ENCODE measurements at regions not wholly inside any gene's neighbourhood (a gene's known extent, or its start where the extent isn't known, plus 50 kb on each side); places are given as distances from the start of the nearest gene placed in this dataset.

GRCh38 chr17:33404070-33404819 is 111.2 kb upstream of the ASIC2 start:
- no peak for DNase-seq

- DNase-seq, result no peak
Measured at GRCh38 chr17:33416131-33416530, 123.0 kb upstream of the ASIC2 start.

GRCh38 chr17:33421933-33422332 is 128.8 kb upstream of the ASIC2 start:
- no peak for DNase-seq

DNA sequence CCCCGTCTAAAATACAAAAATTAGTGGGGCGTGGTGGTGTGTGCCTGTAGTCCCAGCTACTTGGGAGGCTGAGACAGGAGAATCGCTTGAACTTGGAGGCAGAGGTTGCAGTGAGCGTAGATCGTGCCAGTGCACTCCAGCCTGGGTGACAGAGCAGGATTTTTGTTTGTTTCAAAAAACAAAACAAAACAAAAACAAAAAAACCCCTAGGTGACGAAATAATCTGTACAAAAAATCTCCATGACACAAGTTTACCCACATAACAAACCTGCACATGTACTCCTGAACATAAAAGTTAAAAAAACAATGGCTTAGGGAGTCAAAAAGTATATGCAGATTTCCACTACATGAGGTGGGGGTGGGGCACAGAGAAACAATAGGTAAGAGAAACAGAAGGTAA is 140.5 kb upstream of the ASIC2 start:
- DNase-seq, result no peak

DNA sequence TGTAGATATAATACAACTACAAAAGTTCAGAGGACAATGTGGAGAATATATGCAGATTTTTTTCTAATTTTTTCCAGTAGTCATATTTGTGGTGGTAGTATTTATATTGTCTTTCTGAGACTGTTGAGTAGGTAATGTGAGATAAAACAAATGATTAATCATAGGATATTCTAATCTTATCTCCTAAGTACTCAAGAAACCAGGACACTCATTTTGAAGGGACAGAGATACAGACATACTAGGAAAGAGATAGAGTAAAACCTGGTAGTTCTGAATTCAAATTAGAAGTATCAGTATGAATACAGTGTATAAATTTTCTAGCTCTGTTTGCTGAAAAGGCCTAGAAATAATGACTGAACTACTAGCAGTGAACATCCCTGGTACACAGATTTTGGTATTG is 141.7 kb upstream of the ASIC2 start:
- DNase-seq, result no peak

DNA sequence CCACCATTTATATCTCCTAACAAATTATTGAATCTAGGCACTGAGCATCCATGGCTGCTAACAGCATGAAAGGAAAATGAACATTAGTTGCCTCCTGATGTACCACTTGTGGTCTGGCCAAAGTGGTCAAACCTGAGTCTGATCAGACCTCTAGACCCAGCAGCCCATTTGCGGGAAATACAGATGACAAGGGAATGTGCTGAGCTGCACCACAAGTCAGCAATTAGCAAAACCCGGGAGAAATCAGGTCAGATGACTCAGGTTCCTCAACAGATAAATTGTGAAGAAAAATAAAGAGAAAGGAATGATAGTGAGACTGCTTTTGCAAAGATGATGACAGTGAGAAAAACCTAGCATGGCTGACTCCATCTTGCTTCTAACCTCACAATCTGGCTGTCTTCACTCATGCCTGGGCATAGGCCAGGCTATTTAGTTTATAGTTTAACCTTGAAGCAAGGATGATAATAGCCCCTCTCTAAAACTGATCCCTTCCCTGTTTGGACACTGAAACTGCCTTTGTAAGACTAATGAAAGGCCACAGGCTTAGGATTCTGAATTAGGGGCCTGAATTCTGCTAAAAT is 142.7 kb upstream of the ASIC2 start:
- DNase-seq, result no peak

- DNase-seq, result no peak
Measured at GRCh38 chr17:33436321-33436720, 143.2 kb upstream of the ASIC2 start.

- no peak for DNase-seq
Measured at GRCh38 chr17:33438139-33438538, 145.0 kb upstream of the ASIC2 start.

DNA sequence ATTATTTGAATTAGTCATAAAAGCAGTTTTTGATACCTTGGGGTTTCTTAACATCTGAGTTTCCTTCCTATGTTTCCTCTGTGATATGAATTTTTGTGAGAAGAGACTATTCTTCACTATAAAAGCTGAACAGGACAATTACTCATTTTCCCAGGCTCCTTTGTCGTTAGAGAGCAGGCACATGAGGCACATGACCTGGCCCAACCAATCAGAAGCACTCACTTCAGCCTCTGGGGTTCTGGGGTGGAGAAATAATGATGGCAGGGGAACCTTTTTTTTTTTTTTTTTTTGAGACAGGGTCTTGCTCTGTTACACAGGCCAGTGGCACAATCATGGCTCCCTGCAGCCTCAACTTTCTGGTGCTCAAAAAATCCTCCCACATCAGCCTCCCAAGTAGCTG is 145.5 kb upstream of the ASIC2 start:
- no peak for DNase-seq

DNA sequence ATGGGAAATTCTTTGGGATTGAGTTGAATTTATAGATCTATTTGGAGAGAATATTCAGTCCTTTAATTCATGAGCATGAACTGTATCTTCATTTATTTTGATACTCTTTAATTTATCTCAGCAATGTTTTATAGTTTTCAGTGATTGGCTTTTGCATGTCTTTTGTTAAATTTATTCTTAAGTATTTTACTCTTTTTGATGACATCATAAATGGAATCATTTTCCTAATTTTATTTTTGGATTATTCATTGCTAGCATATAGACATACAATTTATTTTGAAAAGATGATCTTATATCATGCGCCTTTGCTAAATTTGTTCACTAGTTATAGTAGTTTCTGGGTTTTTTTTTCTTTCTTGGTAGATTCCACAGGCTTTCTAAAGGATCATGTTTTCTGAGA is 149.2 kb upstream of the ASIC2 start:
- no peak for DNase-seq

GRCh38 chr17:33444731-33445130 is 151.6 kb upstream of the ASIC2 start:
- DNase-seq, result no peak

GRCh38 chr17:33447090-33447489 is 154.0 kb upstream of the ASIC2 start:
- DNase-seq, result no peak

DNA sequence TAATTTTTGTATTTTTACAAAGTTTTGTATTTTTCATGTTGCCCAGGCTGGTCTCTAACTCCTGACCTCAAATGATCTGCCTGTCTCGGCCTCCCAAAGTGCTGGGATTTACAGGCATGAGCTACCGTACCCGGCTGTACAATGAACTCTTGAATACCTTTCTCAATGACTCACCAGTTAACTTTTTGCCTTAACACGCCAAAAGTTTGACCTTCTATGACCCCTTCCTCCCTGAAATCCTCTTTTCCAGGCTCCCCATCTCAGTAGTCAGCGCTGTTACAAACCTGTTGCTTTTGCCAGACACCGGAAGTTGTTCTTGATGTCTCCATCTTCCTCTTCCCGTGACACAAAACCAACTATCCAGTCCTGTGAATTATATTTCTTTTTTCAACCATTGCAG is 158.1 kb upstream of the ASIC2 start:
- DNase-seq, result no peak

DNA sequence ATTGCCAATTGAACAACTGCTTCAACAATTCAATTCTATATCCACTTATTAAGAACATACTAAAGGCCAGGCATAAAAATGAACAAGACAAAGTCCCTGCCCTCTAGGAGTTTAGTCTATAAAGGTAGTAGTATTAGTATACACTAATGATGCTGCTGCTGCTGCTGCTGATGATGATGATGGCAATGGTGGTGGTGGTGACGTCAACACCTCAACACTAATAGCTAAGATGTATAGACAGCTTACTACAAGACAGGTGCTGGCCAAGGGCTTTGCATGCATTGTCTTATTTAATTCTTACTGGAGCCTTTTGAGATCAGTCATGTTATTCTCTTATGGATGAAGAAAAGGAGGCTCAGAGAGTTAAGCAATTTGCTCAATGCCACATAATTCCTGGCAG is 164.4 kb upstream of the ASIC2 start:
- no peak for DNase-seq

DNA sequence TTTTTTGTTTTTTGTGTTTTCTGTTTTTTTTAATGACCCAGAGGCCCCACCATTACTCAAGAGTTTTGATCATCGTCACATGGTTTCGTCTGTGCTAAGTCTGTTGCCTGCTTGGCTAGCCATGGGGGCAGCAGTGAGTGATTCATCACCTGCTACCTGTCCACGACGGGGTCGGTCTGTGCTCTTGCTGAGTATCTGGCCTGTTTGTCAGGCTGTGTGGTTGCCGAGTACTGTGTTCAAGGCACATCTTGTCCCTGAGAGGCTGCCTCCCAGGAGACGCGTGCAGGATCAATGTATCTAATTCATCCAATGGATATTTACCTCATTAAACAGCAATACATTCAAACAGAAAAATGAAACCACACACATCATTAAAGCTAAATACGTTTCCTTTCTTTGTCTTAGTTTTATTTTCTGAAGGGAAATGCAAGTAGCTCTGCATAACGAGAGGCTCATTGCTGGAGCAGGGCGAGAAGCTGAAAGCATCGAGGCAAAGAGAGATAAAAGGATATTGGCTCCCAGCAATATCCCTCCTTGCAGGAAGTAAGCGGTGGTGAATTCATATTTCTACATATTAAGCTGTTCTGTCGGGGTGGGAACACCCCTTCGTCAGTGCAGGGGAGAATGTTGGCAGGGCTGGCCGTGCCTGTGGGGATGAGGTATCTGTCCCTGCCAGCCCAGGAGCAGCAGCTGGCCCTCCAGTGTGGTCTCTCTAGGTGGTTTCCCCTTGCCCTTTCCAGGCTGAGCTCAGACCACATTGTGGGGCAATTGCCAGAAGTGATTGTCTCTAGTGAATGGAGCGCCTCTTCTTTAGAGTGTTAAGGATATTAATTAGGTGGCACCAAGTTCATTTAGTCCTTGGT is 166.2 kb upstream of the ASIC2 start:
- no peak for DNase-seq

- no peak for DNase-seq
Measured at GRCh38 chr17:33460781-33461450, 167.8 kb upstream of the ASIC2 start.

GRCh38 chr17:33463887-33464286 is 170.8 kb upstream of the ASIC2 start:
- DNase-seq, result no peak

GRCh38 chr17:33464669-33465280 is 171.7 kb upstream of the ASIC2 start:
- no peak for DNase-seq

GRCh38 chr17:33469421-33469820 is 176.3 kb upstream of the ASIC2 start:
- no peak for DNase-seq

DNA sequence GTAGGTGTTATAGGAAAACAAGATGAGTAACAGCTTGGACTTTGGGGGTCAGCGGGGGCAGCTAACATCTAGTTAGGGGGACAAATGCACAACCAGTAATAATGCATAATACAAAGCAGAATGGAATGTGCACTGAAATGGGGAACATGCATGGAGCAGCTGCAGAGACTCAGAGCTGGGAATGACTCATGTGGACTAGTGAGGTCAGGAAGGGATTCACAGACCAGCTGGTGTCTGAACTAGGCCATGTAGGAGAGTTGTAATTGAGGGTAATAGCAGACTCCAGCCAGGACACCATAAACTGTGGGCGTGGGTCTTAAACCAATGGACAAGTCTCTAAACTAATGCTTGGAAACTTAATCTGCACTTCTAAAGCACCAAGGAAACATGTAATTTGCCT is 176.8 kb upstream of the ASIC2 start:
- DNase-seq, result no peak

- no peak for DNase-seq
Measured at GRCh38 chr17:33473061-33473460, 180.0 kb upstream of the ASIC2 start.

GRCh38 chr17:33474789-33475188 is 181.7 kb upstream of the ASIC2 start:
- DNase-seq, result no peak

DNA sequence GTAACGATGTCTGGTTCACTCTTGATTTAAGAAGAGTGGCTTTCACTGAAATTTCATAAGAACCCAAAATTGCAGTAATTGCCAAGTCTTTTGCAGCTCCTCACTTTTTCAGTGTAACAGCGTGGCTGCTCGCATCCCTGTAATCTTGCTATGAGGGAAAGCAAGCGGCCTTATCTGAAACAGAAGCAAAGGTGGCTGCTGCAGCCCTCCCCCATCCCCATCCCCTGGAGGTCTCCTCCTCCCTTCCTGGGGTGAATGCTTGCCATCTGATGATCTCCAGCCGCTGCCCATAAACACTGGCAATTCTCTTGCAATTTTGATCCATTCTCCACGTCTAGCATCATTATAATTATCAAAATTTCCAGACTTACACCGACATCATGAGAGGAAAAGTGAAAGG is 182.5 kb upstream of the ASIC2 start:
- DNase-seq, result no peak

Data from stimulated activated CD4-positive, alpha-beta T cell treated with anti-CD3 and anti-CD28 coated beads, Interleukin-2, amount 100 ng/mL, for 24 hours (primary cell).